GM12878 (cell line): ENCODE measurements at regions not wholly inside any gene's neighbourhood (a gene's known extent, or its start where the extent isn't known, plus 50 kb on each side); places are given as distances from the start of the nearest gene placed in this dataset.

Experiments
- ATAC-seq: fragments of 200-7000 bp; cut with Tn5 transposase; 3 replicates; pipeline ENCODE4 v1.9.1; 2020; ENCODE audit warnings: mild to moderate bottlenecking, moderate library complexity
- BruUV-seq: library from RNA; stranded (reverse); fragments of 400-500 nt; replicated peaks from 2 replicates; lab custom pipeline; 2021; lab: Mats Ljungman, UMichigan
- CTCF ChIA-PET: fragments of 300-600 bp; sonication (Branson Sonifier 250); formaldehyde crosslinking; extraction: SDS; loops from one replicate; lab custom pipeline; 2021; ENCODE audit warnings: inconsistent platforms; lab: Yijun Ruan, JAX
- POLR2A ChIA-PET: fragments of 350-600 bp; formaldehyde crosslinking; extraction: SDS; loops from one replicate; lab custom pipeline; 2021; ENCODE audit warnings: inconsistent platforms; lab: Charles Lee
- RAD21 ChIA-PET: fragments of 300-600 bp; sonication (Branson Sonifier 250); formaldehyde crosslinking; loops from one replicate; lab custom pipeline; 2023; ENCODE audit warnings: antibody characterized with exemption; ENCODE audit not compliant: unreplicated experiment; lab: Charles Lee
- SMC1A ChIA-PET: fragments of 300-600 bp; sonication (Branson Sonifier 250); formaldehyde crosslinking; loops from one replicate; lab custom pipeline; 2023; ENCODE audit not compliant: unreplicated experiment, uncharacterized antibody; lab: Charles Lee
- DNase-seq: peaks from one replicate; pipeline ENCODE4 v3.0.0-alpha.2; 2011; ENCODE audit warnings: low read depth, low spot score
- FAIRE-seq: peaks from 3 replicates; lab custom pipeline; 2011; peaks lifted over from hg19 to GRCh38; lab: Jason Lieb, UNC
- H2AFZ ChIP-seq: 2 replicates; pipeline ENCODE4 v1.6.0; 2011; ENCODE audit warnings: low read depth, low read length, control low read depth; ENCODE audit not compliant: control insufficient read depth
- H3K27ac ChIP-seq: 2 replicates; pipeline ENCODE4 v1.5.1; 2011; ENCODE audit warnings: control low read depth; ENCODE audit not compliant: control insufficient read depth, insufficient read depth
- H3K27me3 ChIP-seq, 2 experiments: replicated peaks in 1 of 2; 2 replicates each; pipeline versions ENCODE4 v1.6.0 to v1.6.1; 2011; ENCODE audit warnings: low read length in 1 of 2; ENCODE audit not compliant: control insufficient read depth in 2 of 2, insufficient read depth in 2 of 2
- H3K36me3 ChIP-seq, 2 experiments: 2 replicates each; pipeline ENCODE4 v1.5.1; 2011; ENCODE audit warnings: low read length in 1 of 2; ENCODE audit not compliant: control insufficient read depth in 2 of 2, insufficient read depth in 2 of 2
- H3K4me1 ChIP-seq: 2 replicates; pipeline ENCODE4 v1.6.1; 2011; ENCODE audit warnings: mild to moderate bottlenecking, low read length, moderate library complexity, mixed read lengths; ENCODE audit not compliant: control insufficient read depth, insufficient read depth
- H3K4me2 ChIP-seq: 2 replicates; pipeline ENCODE4 v1.6.0; 2011; ENCODE audit warnings: control low read depth; ENCODE audit not compliant: control insufficient read depth, insufficient read depth
- H3K4me3 ChIP-seq: fragments of 200-600 bp; sonication (generic); 2 replicates; pipeline ENCODE4 v1.5.1; 2016
- H3K79me2 ChIP-seq: 2 replicates; pipeline ENCODE4 v1.6.0; 2011; ENCODE audit warnings: low read length; ENCODE audit not compliant: control insufficient read depth, insufficient read depth
- H3K9ac ChIP-seq: 2 replicates; pipeline ENCODE4 v1.8.0; 2011; ENCODE audit warnings: low read length, control low read depth, mixed read lengths; ENCODE audit not compliant: control insufficient read depth, insufficient read depth
- H3K9me3 ChIP-seq: replicated peaks from 3 replicates; pipeline ENCODE4 v1.5.1; 2011; ENCODE audit warnings: mild to moderate bottlenecking, low read length; ENCODE audit not compliant: control insufficient read depth, insufficient read depth
- H4K20me1 ChIP-seq: 2 replicates; pipeline ENCODE4 v1.6.0; 2011; ENCODE audit not compliant: control insufficient read depth, insufficient read depth
- CHD2 ChIP-seq: IDR thresholded peaks from 2 replicates; pipeline ENCODE4 v1.6.1; 2011; ENCODE audit warnings: low read depth, low read length, improper control_type of control experiment, borderline replicate concordance
- CTCF ChIP-seq, 3 experiments: IDR thresholded peaks in 2 of 3; conservative IDR thresholded peaks in 1 of 3; 2 replicates each; pipeline ENCODE4 v1.5.1; 2011; ENCODE audit warnings: low read depth in 3 of 3, low read length in 3 of 3, mild to moderate bottlenecking in 3 of 3, control low read depth in 2 of 3, moderate library complexity in 2 of 3, inconsistent platforms in 1 of 3, mixed read lengths in 1 of 3; ENCODE audit not compliant: control insufficient read depth in 2 of 3, insufficient read depth in 1 of 3; ENCODE audit errors: extremely low read depth in 1 of 3
- HSF1 ChIP-seq: fragments of 150-350 bp; IDR thresholded peaks from 2 replicates; pipeline ENCODE4 v1.6.1; 2014; ENCODE audit warnings: mild to moderate bottlenecking, low read depth, low read length
- LARP7 ChIP-seq: fragments of 450-650 bp; IDR thresholded peaks from 2 replicates; pipeline ENCODE4 v1.6.1; 2017; ENCODE audit warnings: mild to moderate bottlenecking
- MXI1 ChIP-seq: fragments of 150-350 bp; IDR thresholded peaks from 2 replicates; pipeline ENCODE4 v1.6.1; 2011; ENCODE audit warnings: low read depth, mild to moderate bottlenecking, inconsistent platforms, low read length, improper control_type of control experiment
- NR2F1 ChIP-seq: fragments of 450-650 bp; conservative IDR thresholded peaks from 2 replicates; pipeline ENCODE4 v1.6.1; 2017; ENCODE audit warnings: mild to moderate bottlenecking
- SIN3A ChIP-seq: IDR thresholded peaks from 2 replicates; pipeline ENCODE4 v1.6.1; 2012; ENCODE audit warnings: low read depth, low read length, improper control_type of control experiment
- ZBTB33 ChIP-seq: fragments of 450-650 bp; IDR thresholded peaks from 2 replicates; pipeline ENCODE4 v1.6.1; 2017; ENCODE audit warnings: mild to moderate bottlenecking
- WGBS: methylation state at CpG from one replicate; pipeline ENCODE4 v1.1.6; 2016; ENCODE audit warnings: low lambda C conversion rate; ENCODE audit not compliant: insufficient replicate concordance, insufficient coverage; ENCODE audit errors: missing lambda C conversion rate; 5-methylcytosine and 5-hydroxymethylcytosine counted together
- in situ Hi-C: fragments of 300-500 bp; cut with MboI; formaldehyde crosslinking; loops from 9 replicates; pipeline ENCODE4 v1.14.3; 2018; ENCODE audit warnings: mixed read lengths
- intact Hi-C: fragments of 100-400 bp; cut with micrococcal nuclease; formaldehyde crosslinking; loops from one replicate; pipeline ENCODE4 v1.14.2; 2022; ENCODE audit not compliant: unreplicated experiment

- TF ChIP-seq CTCF (IDR thresholded peaks at IDR 0.05 in 2 of 3, conservative IDR thresholded peaks at IDR 0.05 in 1 of 3; ENCODE audit: control insufficient read depth in 2 of 3, extremely low read depth in 1 of 3, insufficient read depth in 1 of 3, low read depth in 3 of 3, low read length in 3 of 3): no peak
- no peak for TF ChIP-seq LARP7
- no peak for TF ChIP-seq NR2F1
- TF ChIP-seq SIN3A: no peak
- no peak for TF ChIP-seq CHD2
- no peak for TF ChIP-seq HSF1
- no peak for TF ChIP-seq MXI1
- TF ChIP-seq ZBTB33: no peak
- POLR2A ChIA-PET: no interaction called here
- no peaks in the 10 kb centered on the region; the same call in 2 of the 3 replicates for H3K9me3 ChIP-seq
- no peak overlapping the region for H3K4me3 ChIP-seq
- no peaks in the 10 kb centered on the region for H3K79me2 ChIP-seq
- H3K9ac ChIP-seq: no peak overlapping the region
- in situ Hi-C loops: no loop called here
- no peak for FAIRE-seq
- intact Hi-C loops: no loop called here
- no peak overlapping the region for H2AFZ ChIP-seq
- SMC1A ChIA-PET: interaction anchor here (1.3 kb wide), 1 partner anchor 14 kb away, joined by 3 read pairs; no protein-coding TSS in a partner anchor
- no peaks in the 10 kb centered on the region for H4K20me1 ChIP-seq
- no peak for ATAC-seq
- peaks cover 2% of the 10 kb centered on the region for H3K4me1 ChIP-seq
- no TSS peak for BruUV-seq
- RAD21 ChIA-PET: interaction anchor here (1.9 kb wide), 1 partner anchor 66 kb away, joined by 4 read pairs; no protein-coding TSS in a partner anchor
- DNase-seq: no peak
- CTCF ChIA-PET: no interaction called here
- no peak overlapping the region for H3K27ac ChIP-seq
- H3K36me3 ChIP-seq: no peaks in the 10 kb centered on the region
- no peaks in the 10 kb centered on the region for H3K27me3 ChIP-seq
- no peak overlapping the region for H3K4me2 ChIP-seq
- 27% methylated on average over 2 of the region's 2 CpGs for WGBS
These were observed 110.9 kb downstream of the TMEM170B start for GRCh38 chr6:11648436-11648775.
